ENCODE measurements at regions not wholly inside any gene's neighbourhood (a gene's known extent, or its start where the extent isn't known, plus 50 kb on each side); places are given as distances from the start of the nearest gene placed in this dataset.
"Not testable (repeated sequence)": the region's sequence is repeated elsewhere in the genome, so short reads cannot be mapped to it uniquely, and the experiment has no call there.

DNA sequence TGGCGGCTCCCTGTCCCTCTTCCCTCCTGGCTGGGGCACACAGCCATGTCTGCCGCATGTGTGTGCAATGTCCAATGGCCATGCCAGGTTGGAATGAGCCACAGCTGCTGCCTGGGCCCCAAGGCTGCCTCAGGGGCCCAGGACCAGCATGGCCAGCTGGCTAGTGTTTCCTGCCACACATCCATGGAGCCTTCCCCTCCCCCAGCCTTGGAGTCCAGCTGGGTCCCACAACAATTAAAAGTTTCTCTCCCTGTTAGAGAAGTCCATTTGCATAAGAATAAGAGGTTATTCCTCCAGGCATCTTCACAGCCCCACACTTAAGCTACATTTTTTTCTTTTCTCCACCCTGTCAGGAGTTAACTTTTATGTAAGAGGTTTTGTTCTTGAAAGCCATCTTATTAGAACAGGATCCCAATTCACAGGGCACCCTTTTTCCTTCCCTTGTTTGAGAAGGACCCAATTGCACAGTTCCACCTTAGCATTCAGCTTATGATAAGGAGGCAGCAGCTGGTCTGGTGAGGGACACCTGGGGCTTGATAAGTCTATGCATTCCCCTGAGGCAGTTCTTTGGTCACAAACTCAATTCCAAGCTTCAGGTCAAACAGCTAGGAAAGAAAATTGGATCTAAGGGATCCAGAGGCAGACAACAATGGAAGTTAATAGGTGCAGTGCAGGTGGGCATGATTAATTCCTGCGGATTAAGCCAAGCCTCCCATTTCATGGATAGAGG, 963.3 kb upstream of the GRIA3 start:
- peak overlapping the region; percentile 59 for H3K9ac ChIP-seq (ENCODE audit: low read length)

DNA sequence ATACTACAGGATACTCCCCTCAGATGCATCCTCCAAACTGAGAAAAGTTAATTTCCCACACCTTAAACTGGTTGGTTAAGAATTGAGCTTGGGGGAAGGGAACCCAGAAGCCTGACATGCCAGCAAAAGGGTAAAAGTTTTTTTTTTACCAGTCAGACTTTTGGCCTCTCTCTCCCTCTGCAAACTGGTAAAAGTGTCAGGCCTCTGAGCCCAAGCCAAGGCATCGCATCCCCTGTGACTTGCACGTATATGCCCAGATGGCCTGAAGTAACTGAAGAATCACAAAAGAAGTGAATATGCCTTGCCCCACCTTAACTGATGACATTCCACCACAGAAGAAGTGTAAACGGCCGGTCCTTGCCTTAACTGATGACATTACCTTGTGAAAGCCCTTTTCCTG, 962.3 kb upstream of the GRIA3 start:
- Histone ChIP-seq H3K4me1 (ENCODE audit: control insufficient read depth, low read depth, low read length) (peaks cover 27% of the 10 kb centered on the region), H3K27ac (ENCODE audit: low read length) (peak overlapping the region; percentile 95), H3K9ac (ENCODE audit: low read length) (peak overlapping the region; percentile 59), H3K4me3 (ENCODE audit: low read length) (peak overlapping the region; percentile 64)
- H3K36me3 ChIP-seq (ENCODE audit: control insufficient read depth, low read depth, low read length); H3K27me3 ChIP-seq (ENCODE audit: control insufficient read depth, insufficient read depth, low read length); H3K9me3 ChIP-seq (ENCODE audit: control insufficient read depth, low read depth, low read length): not testable (repeated sequence)

More for the DNA sequence above, 963.3 kb upstream of the GRIA3 start:
- Histone ChIP-seq H3K27me3 (ENCODE audit: control insufficient read depth, insufficient read depth, low read length) (no peaks in the 10 kb centered on the region), H3K9me3 (ENCODE audit: control insufficient read depth, low read depth, low read length) (no peaks in the 10 kb centered on the region), H3K27ac (ENCODE audit: low read length) (peak overlapping the region; percentile 95), H3K4me3 (ENCODE audit: low read length) (peak overlapping the region; percentile 64), H3K36me3 (ENCODE audit: control insufficient read depth, low read depth, low read length) (peaks cover 10% of the 10 kb centered on the region), H3K4me1 (ENCODE audit: control insufficient read depth, low read depth, low read length) (peaks cover 27% of the 10 kb centered on the region)

DNA sequence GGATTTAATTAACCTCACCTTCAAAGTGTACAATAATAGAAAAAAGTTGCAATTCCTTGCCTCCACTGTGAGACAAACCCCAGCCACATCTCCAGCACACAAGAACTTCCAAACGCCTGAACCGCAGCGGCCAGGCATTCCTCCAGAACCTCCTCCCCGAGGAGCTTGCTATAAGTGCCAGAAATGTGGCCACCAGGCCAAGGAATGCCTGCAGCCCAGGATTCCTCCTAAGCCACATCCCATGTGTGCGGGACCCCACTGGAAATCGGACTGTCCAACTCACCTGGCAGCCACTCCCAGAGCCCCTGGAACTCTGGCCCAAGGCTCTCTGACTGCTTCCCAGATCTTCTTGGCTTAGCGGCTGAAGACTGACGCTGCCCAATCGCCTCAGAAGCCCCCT, 959.9 kb upstream of the GRIA3 start:
- peaks cover 29% of the 10 kb centered on the region for H3K36me3 ChIP-seq (ENCODE audit: control insufficient read depth, low read depth, low read length)
- peak overlapping the region; percentile 36 for H3K9ac ChIP-seq (ENCODE audit: low read length)
- H3K9me3 ChIP-seq (ENCODE audit: control insufficient read depth, low read depth, low read length); H3K27ac ChIP-seq (ENCODE audit: low read length); H3K27me3 ChIP-seq (ENCODE audit: control insufficient read depth, insufficient read depth, low read length): not testable (repeated sequence)
- peak overlapping the region; percentile 64 for H3K4me3 ChIP-seq (ENCODE audit: low read length)
- peaks cover 30% of the 10 kb centered on the region for H3K4me1 ChIP-seq (ENCODE audit: control insufficient read depth, low read depth, low read length)

DNA sequence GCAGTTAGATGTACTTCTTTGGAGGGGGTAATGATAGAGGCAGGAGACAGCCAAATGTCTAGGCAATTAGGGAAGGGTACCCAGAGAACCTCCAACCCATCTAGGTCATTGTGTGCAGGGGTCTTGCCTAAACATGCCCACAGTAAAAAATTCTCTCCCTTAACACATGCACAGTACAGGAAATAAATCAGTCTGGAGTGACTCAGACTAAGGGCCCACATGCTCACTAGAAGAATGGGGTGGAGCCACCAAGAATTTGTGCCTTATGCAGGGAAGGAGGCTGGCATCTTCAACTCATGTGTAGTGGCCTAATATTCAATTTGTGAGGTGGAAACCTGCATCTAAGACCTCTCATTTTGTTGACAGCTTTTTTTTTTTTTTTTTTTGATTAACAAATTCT, 945.3 kb upstream of the GRIA3 start:
- no peak overlapping the region for H3K4me3 ChIP-seq (ENCODE audit: low read length)
- peaks cover 6% of the 10 kb centered on the region for H3K4me1 ChIP-seq (ENCODE audit: control insufficient read depth, low read depth, low read length)
- no peak overlapping the region for H3K27ac ChIP-seq (ENCODE audit: low read length)
- no peaks in the 10 kb centered on the region for H3K27me3 ChIP-seq (ENCODE audit: control insufficient read depth, insufficient read depth, low read length)
- no peak overlapping the region for H3K9ac ChIP-seq (ENCODE audit: low read length)
- H3K9me3 ChIP-seq (ENCODE audit: control insufficient read depth, low read depth, low read length) = no peaks in the 10 kb centered on the region
- peaks cover 96% of the 10 kb centered on the region for H3K36me3 ChIP-seq (ENCODE audit: control insufficient read depth, low read depth, low read length)

DNA sequence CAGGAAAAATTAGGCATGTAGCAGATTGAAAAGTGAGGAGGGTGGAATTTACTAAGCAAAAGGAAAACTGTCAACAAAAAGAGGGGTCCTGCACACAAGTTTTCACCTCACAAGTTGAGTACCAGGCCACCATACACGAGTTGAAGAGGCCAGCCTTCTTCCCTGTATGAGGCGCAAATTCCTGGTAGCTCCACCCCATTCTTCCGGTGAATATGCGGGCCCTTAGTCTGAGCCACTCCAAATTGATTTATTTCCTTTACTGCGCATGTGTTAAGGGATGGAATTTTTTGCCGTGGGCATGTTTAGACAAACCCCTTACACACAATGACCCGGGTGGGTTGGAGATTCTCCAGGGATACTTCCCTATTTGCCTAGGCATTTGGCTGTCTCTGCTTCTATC, 942.1 kb upstream of the GRIA3 start:
- H3K36me3 ChIP-seq (ENCODE audit: control insufficient read depth, low read depth, low read length) = peaks cover 66% of the 10 kb centered on the region
- H3K9me3 ChIP-seq (ENCODE audit: control insufficient read depth, low read depth, low read length) = no peaks in the 10 kb centered on the region
- no peak overlapping the region for H3K27ac ChIP-seq (ENCODE audit: low read length)
- H3K27me3 ChIP-seq (ENCODE audit: control insufficient read depth, insufficient read depth, low read length) = no peaks in the 10 kb centered on the region
- no peak overlapping the region for H3K4me3 ChIP-seq (ENCODE audit: low read length)
- H3K4me1 ChIP-seq (ENCODE audit: control insufficient read depth, low read depth, low read length) = no peaks in the 10 kb centered on the region
- H3K9ac ChIP-seq (ENCODE audit: low read length) = no peak overlapping the region

DNA sequence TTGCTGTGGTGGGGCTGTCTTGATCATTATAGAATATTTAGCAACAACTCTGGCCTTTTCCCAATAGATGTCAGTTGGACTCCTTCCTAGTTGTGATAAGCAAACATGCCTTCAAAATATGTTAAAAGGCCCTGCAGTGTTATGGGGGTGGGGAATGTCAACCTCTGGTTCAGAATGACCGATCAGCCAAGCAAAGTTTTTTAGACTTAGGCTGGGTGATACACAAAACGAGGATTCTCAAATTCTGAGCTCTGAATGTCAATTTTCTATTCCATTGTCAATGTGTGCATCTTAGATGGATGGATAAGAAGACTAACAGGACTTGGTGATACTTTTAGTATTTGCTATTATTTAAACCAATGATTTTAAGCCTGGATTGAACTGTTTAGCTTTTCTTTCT, 940.0 kb upstream of the GRIA3 start:
- Histone ChIP-seq H3K9ac (ENCODE audit: low read length) (no peak overlapping the region), H3K36me3 (ENCODE audit: control insufficient read depth, low read depth, low read length) (peaks cover 45% of the 10 kb centered on the region), H3K27me3 (ENCODE audit: control insufficient read depth, insufficient read depth, low read length) (no peaks in the 10 kb centered on the region), H3K4me1 (ENCODE audit: control insufficient read depth, low read depth, low read length) (no peaks in the 10 kb centered on the region), H3K9me3 (ENCODE audit: control insufficient read depth, low read depth, low read length) (no peaks in the 10 kb centered on the region), H3K4me3 (ENCODE audit: low read length) (no peak overlapping the region), H3K27ac (ENCODE audit: low read length) (no peak overlapping the region)

DNA sequence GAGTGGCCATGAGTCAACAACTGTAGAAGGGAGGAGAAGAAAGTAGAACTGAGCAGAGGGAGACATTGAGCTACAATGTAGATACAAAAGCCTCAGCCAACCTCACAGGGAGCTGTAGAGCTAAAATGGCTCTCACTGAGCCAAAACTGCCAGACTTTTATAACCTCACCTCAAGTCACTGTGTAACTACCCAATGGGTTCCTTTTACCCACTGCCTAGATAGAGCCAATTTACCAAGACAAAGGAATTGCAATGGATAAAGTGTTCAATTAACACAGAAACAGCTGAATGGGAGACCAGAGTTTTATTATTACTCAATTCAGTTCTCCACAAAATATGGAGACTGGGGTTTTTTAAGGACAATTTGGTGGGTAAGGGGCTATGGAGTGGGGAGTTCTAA, 938.9 kb upstream of the GRIA3 start:
- no peaks in the 10 kb centered on the region for H3K9me3 ChIP-seq (ENCODE audit: control insufficient read depth, low read depth, low read length)
- H3K4me1 ChIP-seq (ENCODE audit: control insufficient read depth, low read depth, low read length) = no peaks in the 10 kb centered on the region
- H3K27ac ChIP-seq (ENCODE audit: low read length) = no peak overlapping the region
- no peak overlapping the region for H3K4me3 ChIP-seq (ENCODE audit: low read length)
- H3K36me3 ChIP-seq (ENCODE audit: control insufficient read depth, low read depth, low read length) = peaks cover 34% of the 10 kb centered on the region
- H3K9ac ChIP-seq (ENCODE audit: low read length) = no peak overlapping the region
- H3K27me3 ChIP-seq (ENCODE audit: control insufficient read depth, insufficient read depth, low read length) = no peaks in the 10 kb centered on the region

DNA sequence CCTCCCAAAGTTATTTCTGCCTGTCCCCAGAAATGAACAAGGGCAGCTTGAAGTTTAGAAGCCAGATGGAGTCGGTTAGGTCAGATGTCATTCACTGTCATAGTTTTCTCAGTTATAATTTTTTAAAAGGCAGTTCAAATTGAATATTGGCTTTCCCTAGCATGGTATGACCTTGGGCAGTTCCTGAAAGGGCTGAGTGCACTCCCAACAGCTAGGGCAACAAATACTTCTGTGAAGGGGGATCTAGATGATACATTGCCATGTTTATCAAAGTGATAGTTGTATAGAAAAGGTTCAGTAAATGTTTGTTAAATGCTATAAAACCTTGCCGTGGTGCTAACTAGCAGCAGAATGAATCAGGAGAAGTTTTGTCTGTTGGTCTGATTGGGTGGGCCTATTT, 938.1 kb upstream of the GRIA3 start:
- no peak overlapping the region for H3K27ac ChIP-seq (ENCODE audit: low read length)
- H3K4me1 ChIP-seq (ENCODE audit: control insufficient read depth, low read depth, low read length) = no peaks in the 10 kb centered on the region
- no peaks in the 10 kb centered on the region for H3K27me3 ChIP-seq (ENCODE audit: control insufficient read depth, insufficient read depth, low read length)
- no peak overlapping the region for H3K9ac ChIP-seq (ENCODE audit: low read length)
- no peak overlapping the region for H3K4me3 ChIP-seq (ENCODE audit: low read length)
- no peaks in the 10 kb centered on the region for H3K9me3 ChIP-seq (ENCODE audit: control insufficient read depth, low read depth, low read length)
- H3K36me3 ChIP-seq (ENCODE audit: control insufficient read depth, low read depth, low read length) = peaks cover 26% of the 10 kb centered on the region

DNA sequence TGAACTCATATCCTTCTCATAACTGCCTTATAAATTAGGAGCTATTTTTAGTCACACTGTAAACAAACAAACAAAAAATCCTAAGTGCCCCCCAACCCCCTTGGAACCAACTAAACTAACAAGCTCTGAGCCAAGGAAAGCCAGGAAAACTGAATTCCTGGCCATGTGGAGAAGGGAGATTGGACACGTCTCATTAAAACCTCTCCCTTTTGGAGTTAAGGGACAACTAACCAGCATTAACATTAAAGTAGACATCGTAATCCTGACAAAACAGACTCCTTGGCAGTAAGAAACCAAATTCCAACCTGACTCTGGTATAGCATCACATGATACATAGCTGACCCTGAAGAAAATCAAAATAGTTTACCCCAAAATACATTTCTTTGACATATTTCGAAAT, 937.1 kb upstream of the GRIA3 start:
- no peaks in the 10 kb centered on the region for H3K9me3 ChIP-seq (ENCODE audit: control insufficient read depth, low read depth, low read length)
- no peak overlapping the region for H3K27ac ChIP-seq (ENCODE audit: low read length)
- H3K4me3 ChIP-seq (ENCODE audit: low read length) = no peak overlapping the region
- H3K4me1 ChIP-seq (ENCODE audit: control insufficient read depth, low read depth, low read length) = no peaks in the 10 kb centered on the region
- H3K9ac ChIP-seq (ENCODE audit: low read length) = no peak overlapping the region
- no peaks in the 10 kb centered on the region for H3K27me3 ChIP-seq (ENCODE audit: control insufficient read depth, insufficient read depth, low read length)
- peaks cover 16% of the 10 kb centered on the region for H3K36me3 ChIP-seq (ENCODE audit: control insufficient read depth, low read depth, low read length)

DNA sequence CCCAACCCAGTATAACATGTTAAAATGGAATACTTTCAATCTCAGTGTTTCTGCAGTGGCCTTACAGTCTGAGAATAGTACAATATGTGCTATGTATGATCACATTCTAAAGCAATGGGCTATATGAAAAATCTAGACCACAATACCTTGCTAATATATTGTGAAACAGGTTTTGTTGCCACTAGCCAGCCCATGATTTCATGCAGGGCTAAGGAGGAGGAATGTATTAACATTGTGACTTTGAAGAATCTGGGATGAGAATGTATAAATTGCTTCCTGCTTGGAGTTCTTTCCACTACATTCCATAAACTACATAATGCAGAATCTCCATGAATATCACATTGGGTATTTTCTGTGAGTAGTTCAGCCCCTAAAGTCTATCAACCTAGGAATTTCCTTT, 935.4 kb upstream of the GRIA3 start:
- Histone ChIP-seq H3K4me1 (ENCODE audit: control insufficient read depth, low read depth, low read length) (no peaks in the 10 kb centered on the region), H3K36me3 (ENCODE audit: control insufficient read depth, low read depth, low read length) (peaks cover 3% of the 10 kb centered on the region), H3K27me3 (ENCODE audit: control insufficient read depth, insufficient read depth, low read length) (no peaks in the 10 kb centered on the region), H3K9ac (ENCODE audit: low read length) (no peak overlapping the region), H3K4me3 (ENCODE audit: low read length) (no peak overlapping the region), H3K27ac (ENCODE audit: low read length) (no peak overlapping the region), H3K9me3 (ENCODE audit: control insufficient read depth, low read depth, low read length) (no peaks in the 10 kb centered on the region)

DNA sequence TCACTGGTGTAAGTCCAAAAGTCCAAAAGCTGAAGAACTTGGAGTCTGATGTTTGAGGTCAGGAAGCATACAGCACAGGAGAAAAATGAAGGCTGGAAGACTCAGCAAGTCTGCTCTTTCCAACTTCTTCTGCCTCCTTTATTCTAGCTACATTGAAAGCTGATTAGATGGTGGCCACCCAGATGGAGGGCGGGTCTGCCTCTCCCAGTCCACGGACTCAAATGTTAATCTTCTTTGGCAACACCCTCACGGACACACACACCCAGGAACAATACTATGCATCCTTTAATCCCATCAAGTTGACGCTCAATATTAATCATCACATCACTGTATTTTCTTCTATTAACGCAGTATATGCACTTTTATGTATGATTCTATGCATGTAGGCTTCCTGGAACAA, 931.6 kb upstream of the GRIA3 start:
- Histone ChIP-seq H3K9ac (ENCODE audit: low read length) (no peak overlapping the region), H3K4me1 (ENCODE audit: control insufficient read depth, low read depth, low read length) (no peaks in the 10 kb centered on the region), H3K9me3 (ENCODE audit: control insufficient read depth, low read depth, low read length) (no peaks in the 10 kb centered on the region), H3K27ac (ENCODE audit: low read length) (no peak overlapping the region), H3K36me3 (ENCODE audit: control insufficient read depth, low read depth, low read length) (no peaks in the 10 kb centered on the region), H3K27me3 (ENCODE audit: control insufficient read depth, insufficient read depth, low read length) (no peaks in the 10 kb centered on the region), H3K4me3 (ENCODE audit: low read length) (no peak overlapping the region)

DNA sequence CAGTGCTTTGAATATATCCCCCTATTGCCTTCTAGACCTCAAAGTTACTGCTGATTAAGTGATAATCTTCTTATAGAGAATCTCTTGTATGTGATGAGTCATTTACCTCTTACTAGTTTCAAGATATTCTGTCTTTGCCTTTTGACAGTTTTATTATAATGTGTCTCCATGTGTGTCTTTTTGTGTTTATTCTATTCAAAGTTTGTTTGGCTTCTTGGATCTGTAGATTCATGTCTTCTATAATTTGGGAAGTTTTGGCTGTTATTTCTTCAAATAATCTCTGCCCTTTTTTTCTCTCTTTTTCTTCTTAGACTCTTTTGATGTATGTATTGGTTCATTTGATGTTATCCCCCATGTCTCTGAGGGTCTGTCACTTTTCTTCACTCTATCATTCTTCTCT, 915.7 kb upstream of the GRIA3 start:
- Histone ChIP-seq H3K27me3 (ENCODE audit: control insufficient read depth, insufficient read depth, low read length) (no peaks in the 10 kb centered on the region), H3K4me3 (ENCODE audit: low read length) (no peak overlapping the region), H3K9ac (ENCODE audit: low read length) (no peak overlapping the region), H3K27ac (ENCODE audit: low read length) (no peak overlapping the region), H3K9me3 (ENCODE audit: control insufficient read depth, low read depth, low read length) (peaks cover 14% of the 10 kb centered on the region), H3K36me3 (ENCODE audit: control insufficient read depth, low read depth, low read length) (no peaks in the 10 kb centered on the region), H3K4me1 (ENCODE audit: control insufficient read depth, low read depth, low read length) (no peaks in the 10 kb centered on the region)
